ENCODE measurements at regions not wholly inside any gene's neighbourhood (a gene's known extent, or its start where the extent isn't known, plus 50 kb on each side); places are given as distances from the start of the nearest gene placed in this dataset.

GRCh38 chr9:22898591-22898990, 452.0 kb downstream of the DMRTA1 start:
- TF ChIP-seq CTCF (IDR thresholded peaks at IDR 0.05; ENCODE audit: insufficient read depth, low read length, poor library complexity, severe bottlenecking) (no peak), EZH2phosphoT487 (conservative IDR thresholded peaks at IDR 0.05; ENCODE audit: low read length) (no peak)

All from SU-DHL-6 (cell line).